Esophagus muscularis mucosa (tissue), 3 donors: ENCODE measurements at regions not wholly inside any gene's neighbourhood (a gene's known extent, or its start where the extent isn't known, plus 50 kb on each side); places are given as distances from the start of the nearest gene placed in this dataset.

Experiments
- POLR2A ChIP-seq: fragments of 450-650 bp; IDR thresholded peaks from one replicate; pipeline ENCODE4 v1.6.1; 2017; ENCODE audit warnings: antibody characterized with exemption, moderate library complexity, mild to moderate bottlenecking, low read depth
- TF ChIP-seq, protein P1 (sequence below), 3 experiments: fragments of 200-600 bp in 2 of 3; fragments of 450-650 bp in 1 of 3; sonication (generic) in 2 of 3; IDR thresholded peaks; one replicate each; pipeline ENCODE4 v1.5.1; 2017 to 2019; ENCODE audit warnings: antibody characterized with exemption in 3 of 3, mild to moderate bottlenecking in 2 of 3, moderate library complexity in 1 of 3

DNA sequence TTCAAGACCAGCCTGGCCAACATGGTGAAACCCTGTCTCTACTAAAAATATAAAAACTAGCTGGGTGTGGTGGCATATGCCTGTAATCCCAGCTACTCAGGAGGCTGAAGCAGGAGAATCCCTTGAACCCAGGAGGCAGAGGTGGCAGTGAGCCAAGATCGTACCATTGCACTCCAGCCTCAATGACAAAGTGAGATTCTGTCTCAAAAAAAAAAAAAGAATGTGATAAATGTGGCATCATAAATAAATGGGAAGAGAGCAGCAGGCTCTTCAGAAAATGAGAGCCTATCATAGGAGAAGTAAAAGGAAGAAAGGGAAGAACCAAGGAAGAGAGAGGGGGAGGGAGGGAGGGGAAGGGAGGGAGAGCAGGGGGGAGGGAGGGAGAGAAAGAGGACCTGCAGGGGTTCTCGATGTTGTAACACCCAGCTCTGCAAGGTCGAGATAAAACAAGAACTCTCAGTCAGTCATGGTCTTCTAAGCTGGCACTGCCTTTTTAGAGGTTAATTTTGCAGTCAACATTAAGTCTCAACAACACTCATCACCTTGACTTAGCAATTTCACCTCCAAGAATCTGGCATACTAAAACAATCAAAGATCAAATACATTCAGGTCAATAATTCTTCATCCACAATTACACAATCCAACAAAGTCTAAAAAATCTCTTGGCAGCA lies 68.7 kb upstream of the SIMC1 start:
- no peak for TF ChIP-seq POLR2A
- TF ChIP-seq, protein P1, sequence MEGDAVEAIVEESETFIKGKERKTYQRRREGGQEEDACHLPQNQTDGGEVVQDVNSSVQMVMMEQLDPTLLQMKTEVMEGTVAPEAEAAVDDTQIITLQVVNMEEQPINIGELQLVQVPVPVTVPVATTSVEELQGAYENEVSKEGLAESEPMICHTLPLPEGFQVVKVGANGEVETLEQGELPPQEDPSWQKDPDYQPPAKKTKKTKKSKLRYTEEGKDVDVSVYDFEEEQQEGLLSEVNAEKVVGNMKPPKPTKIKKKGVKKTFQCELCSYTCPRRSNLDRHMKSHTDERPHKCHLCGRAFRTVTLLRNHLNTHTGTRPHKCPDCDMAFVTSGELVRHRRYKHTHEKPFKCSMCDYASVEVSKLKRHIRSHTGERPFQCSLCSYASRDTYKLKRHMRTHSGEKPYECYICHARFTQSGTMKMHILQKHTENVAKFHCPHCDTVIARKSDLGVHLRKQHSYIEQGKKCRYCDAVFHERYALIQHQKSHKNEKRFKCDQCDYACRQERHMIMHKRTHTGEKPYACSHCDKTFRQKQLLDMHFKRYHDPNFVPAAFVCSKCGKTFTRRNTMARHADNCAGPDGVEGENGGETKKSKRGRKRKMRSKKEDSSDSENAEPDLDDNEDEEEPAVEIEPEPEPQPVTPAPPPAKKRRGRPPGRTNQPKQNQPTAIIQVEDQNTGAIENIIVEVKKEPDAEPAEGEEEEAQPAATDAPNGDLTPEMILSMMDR (IDR thresholded peaks at IDR 0.05): no peak
